Keratinocyte (primary cell): ENCODE measurements at regions not wholly inside any gene's neighbourhood (a gene's known extent, or its start where the extent isn't known, plus 50 kb on each side); places are given as distances from the start of the nearest gene placed in this dataset.

ENCODE experiments used
- CTCF ChIP-seq, 3 experiments: IDR thresholded peaks in 1 of 3; conservative IDR thresholded peaks in 1 of 3; optimal IDR thresholded peaks in 1 of 3; 2 replicates in 2 of 3; 3 replicates in 1 of 3; pipeline versions ENCODE3 to v1.5.1; 2011; ENCODE audit warnings: low read length in 3 of 3, mild to moderate bottlenecking in 3 of 3, moderate library complexity in 2 of 3, control low read depth in 1 of 3, inconsistent platforms in 1 of 3; ENCODE audit not compliant: insufficient read depth in 2 of 3; ENCODE audit errors: extremely low read depth in 1 of 3
- EZH2 ChIP-seq: IDR thresholded peaks from one replicate; pipeline ENCODE4 v1.6.1; 2012; ENCODE audit warnings: inconsistent platforms, mild to moderate bottlenecking, low read length, moderate library complexity

GRCh38 chr11:71182791-71183677 is 69.3 kb downstream of the SHANK2 start:
- TF ChIP-seq CTCF (optimal IDR thresholded peaks at IDR 0.05 in 1 of 3, IDR thresholded peaks at IDR 0.05 in 1 of 3, conservative IDR thresholded peaks at IDR 0.05 in 1 of 3; ENCODE audit: extremely low read depth in 1 of 3, insufficient read depth in 2 of 3, low read length in 3 of 3) (no peak), EZH2 (no peak)
